DMS 273 treated with DMSO at 0.1 percent for 48 hours (cell line): ENCODE measurements at regions not wholly inside any gene's neighbourhood (a gene's known extent, or its start where the extent isn't known, plus 50 kb on each side); places are given as distances from the start of the nearest gene placed in this dataset.

Experiments
- DNase-seq: peaks from one replicate; lab custom pipeline; 2025; lab: John Stamatoyannopoulos, UW

GRCh38 chr16:49127103-49127502 lies 154.5 kb downstream of the CBLN1 start:
- DNase-seq: no peak

GRCh38 chr16:49121636-49122035 lies 160.0 kb downstream of the CBLN1 start:
- no peak for DNase-seq

GRCh38 chr16:49120631-49121030 lies 161.0 kb downstream of the CBLN1 start:
- DNase-seq: no peak

- no peak for DNase-seq
Measured at GRCh38 chr16:49116873-49117272, 164.8 kb downstream of the CBLN1 start.

- DNase-seq: no peak
Measured at GRCh38 chr16:49115956-49116355, 165.7 kb downstream of the CBLN1 start.

- no peak for DNase-seq
Measured at GRCh38 chr16:49112754-49113153, 168.9 kb downstream of the CBLN1 start.

GRCh38 chr16:49111351-49111750 lies 170.3 kb downstream of the CBLN1 start:
- DNase-seq: no peak

- no peak for DNase-seq
Measured at GRCh38 chr16:49108611-49109010, 173.0 kb downstream of the CBLN1 start.

- DNase-seq: no peak
Measured at GRCh38 chr16:49103298-49103697, 178.3 kb downstream of the CBLN1 start.

- DNase-seq: no peak
Measured at GRCh38 chr16:49101997-49102396, 179.6 kb downstream of the CBLN1 start.

GRCh38 chr16:49100366-49100765 lies 181.3 kb downstream of the CBLN1 start:
- DNase-seq: no peak

GRCh38 chr16:49097964-49098363 lies 183.7 kb downstream of the CBLN1 start:
- no peak for DNase-seq

GRCh38 chr16:49096176-49096945 lies 185.3 kb downstream of the CBLN1 start:
- DNase-seq: no peak

GRCh38 chr16:49095539-49095938 lies 186.1 kb downstream of the CBLN1 start:
- DNase-seq: no peak

- no peak for DNase-seq
Measured at GRCh38 chr16:49094471-49094870, 187.2 kb downstream of the CBLN1 start.

- DNase-seq: no peak
Measured at GRCh38 chr16:49093939-49094338, 187.7 kb downstream of the CBLN1 start.

GRCh38 chr16:49092704-49093103 lies 188.9 kb downstream of the CBLN1 start:
- DNase-seq: no peak

GRCh38 chr16:49089533-49089932 lies 192.1 kb downstream of the CBLN1 start:
- no peak for DNase-seq

GRCh38 chr16:49089039-49089438 lies 192.6 kb downstream of the CBLN1 start:
- DNase-seq: no peak

GRCh38 chr16:49085686-49086085 lies 196.0 kb downstream of the CBLN1 start:
- no peak for DNase-seq

- no peak for DNase-seq
Measured at GRCh38 chr16:49084628-49085390, 196.8 kb downstream of the CBLN1 start.

- no peak for DNase-seq
Measured at GRCh38 chr16:49081554-49081953, 200.1 kb downstream of the CBLN1 start.

- DNase-seq: no peak
Measured at GRCh38 chr16:49081086-49081485, 200.6 kb downstream of the CBLN1 start.
